HepG2 (cell line): ENCODE measurements at regions not wholly inside any gene's neighbourhood (a gene's known extent, or its start where the extent isn't known, plus 50 kb on each side); places are given as distances from the start of the nearest gene placed in this dataset.

Source experiments
- ATF3 ChIP-seq: sonication (generic); formaldehyde crosslinking; IDR thresholded peaks from 2 replicates; pipeline ENCODE4 v1.4.0; 2020; ENCODE audit warnings: missing genetic modification reagents
- GABPA ChIP-seq, 2 experiments: IDR thresholded peaks; 2 replicates each; pipeline ENCODE4 v1.6.1; 2011 to 2016; ENCODE audit warnings: low read depth in 2 of 2, low read length in 1 of 2, missing biosample characterization in 1 of 2, missing genetic modification characterization in 1 of 2
- HMG20A ChIP-seq: IDR thresholded peaks from 2 replicates; pipeline ENCODE4 v1.6.1; 2016; ENCODE audit warnings: borderline replicate concordance
- KLF16 ChIP-seq, 2 experiments: sonication (generic) in 1 of 2; formaldehyde crosslinking in 1 of 2; IDR thresholded peaks; 2 replicates each; pipeline versions ENCODE4 v1.6.1 to v1.8.0; 2016 to 2023; ENCODE audit warnings: missing genetic modification reagents in 2 of 2, missing compliant biosample characterization in 1 of 2
- NPAS2 ChIP-seq: sonication (generic); formaldehyde crosslinking; IDR thresholded peaks from 2 replicates; pipeline ENCODE4 v1.8.0; 2022; ENCODE audit warnings: mild to moderate bottlenecking, missing genetic modification reagents, borderline replicate concordance
- POLR2A ChIP-seq, 2 experiments: IDR thresholded peaks; 2 replicates each; pipeline ENCODE4 v1.6.1; 2011; ENCODE audit warnings: low read depth in 2 of 2, low read length in 2 of 2, mild to moderate bottlenecking in 1 of 2, moderate library complexity in 1 of 2; ENCODE audit not compliant: insufficient read depth in 1 of 2
- ZNF382 ChIP-seq: sonication (generic); formaldehyde crosslinking; IDR thresholded peaks from 2 replicates; pipeline ENCODE4 v1.5.0; 2020; ENCODE audit warnings: missing genetic modification reagents, mild to moderate bottlenecking, borderline replicate concordance
- ZNF850 ChIP-seq: sonication (generic); formaldehyde crosslinking; conservative IDR thresholded peaks from 2 replicates; pipeline ENCODE4 v1.9.0; 2021; ENCODE audit warnings: mild to moderate bottlenecking, missing genetic modification reagents
- TF ChIP-seq, protein P1 (sequence below): sonication (generic); formaldehyde crosslinking; IDR thresholded peaks from 2 replicates; pipeline ENCODE4 v1.8.0; 2023; ENCODE audit warnings: mild to moderate bottlenecking, missing genetic modification reagents
- TF ChIP-seq, protein P2 (sequence below): sonication (generic); formaldehyde crosslinking; IDR thresholded peaks from 2 replicates; pipeline ENCODE4 v1.5.0; 2020; ENCODE audit warnings: mild to moderate bottlenecking, missing genetic modification reagents, moderate library complexity

GRCh38 chr5:14960120-14960462, 88.5 kb upstream of the ANKH start:
- TF ChIP-seq HMG20A (CRISPR knock-in tag) (no peak), ZNF850 (no peak), ZNF382 (CRISPR knock-in tag) (no peak), KLF16 (CRISPR knock-in tag; IDR thresholded peaks at IDR 0.05) (no peak), POLR2A (IDR thresholded peaks at IDR 0.05; ENCODE audit: insufficient read depth in 1 of 2, low read depth in 2 of 2, low read length in 2 of 2) (no peak), NPAS2 (no peak), GABPA (IDR thresholded peaks at IDR 0.05; ENCODE audit: low read depth, low read length) (no peak), GABPA (CRISPR knock-in tag; IDR thresholded peaks at IDR 0.05; ENCODE audit: low read depth) (no peak), ATF3 (no peak)
- TF ChIP-seq, protein P1, sequence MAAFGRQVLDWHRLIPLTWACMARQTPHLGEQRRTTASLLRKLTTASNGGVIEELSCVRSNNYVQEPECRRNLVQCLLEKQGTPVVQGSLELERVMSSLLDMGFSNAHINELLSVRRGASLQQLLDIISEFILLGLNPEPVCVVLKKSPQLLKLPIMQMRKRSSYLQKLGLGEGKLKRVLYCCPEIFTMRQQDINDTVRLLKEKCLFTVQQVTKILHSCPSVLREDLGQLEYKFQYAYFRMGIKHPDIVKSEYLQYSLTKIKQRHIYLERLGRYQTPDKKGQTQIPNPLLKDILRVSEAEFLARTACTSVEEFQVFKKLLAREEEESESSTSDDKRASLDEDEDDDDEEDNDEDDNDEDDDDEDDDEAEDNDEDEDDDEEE (CRISPR knock-in tag), result no peak
- TF ChIP-seq, protein P2, sequence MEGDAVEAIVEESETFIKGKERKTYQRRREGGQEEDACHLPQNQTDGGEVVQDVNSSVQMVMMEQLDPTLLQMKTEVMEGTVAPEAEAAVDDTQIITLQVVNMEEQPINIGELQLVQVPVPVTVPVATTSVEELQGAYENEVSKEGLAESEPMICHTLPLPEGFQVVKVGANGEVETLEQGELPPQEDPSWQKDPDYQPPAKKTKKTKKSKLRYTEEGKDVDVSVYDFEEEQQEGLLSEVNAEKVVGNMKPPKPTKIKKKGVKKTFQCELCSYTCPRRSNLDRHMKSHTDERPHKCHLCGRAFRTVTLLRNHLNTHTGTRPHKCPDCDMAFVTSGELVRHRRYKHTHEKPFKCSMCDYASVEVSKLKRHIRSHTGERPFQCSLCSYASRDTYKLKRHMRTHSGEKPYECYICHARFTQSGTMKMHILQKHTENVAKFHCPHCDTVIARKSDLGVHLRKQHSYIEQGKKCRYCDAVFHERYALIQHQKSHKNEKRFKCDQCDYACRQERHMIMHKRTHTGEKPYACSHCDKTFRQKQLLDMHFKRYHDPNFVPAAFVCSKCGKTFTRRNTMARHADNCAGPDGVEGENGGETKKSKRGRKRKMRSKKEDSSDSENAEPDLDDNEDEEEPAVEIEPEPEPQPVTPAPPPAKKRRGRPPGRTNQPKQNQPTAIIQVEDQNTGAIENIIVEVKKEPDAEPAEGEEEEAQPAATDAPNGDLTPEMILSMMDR (CRISPR knock-in tag), result no peak
